IMR-90 (cell line): ENCODE measurements at regions not wholly inside any gene's neighbourhood (a gene's known extent, or its start where the extent isn't known, plus 50 kb on each side); places are given as distances from the start of the nearest gene placed in this dataset.

Source experiments
- ATAC-seq: fragments of 200-7000 bp; cut with Tn5 transposase; 2 replicates; pipeline ENCODE4 v1.9.1; 2020; ENCODE audit warnings: low read depth, mild to moderate bottlenecking, moderate library complexity
- BruUV-seq: library from RNA; stranded (reverse); fragments of 400-500 nt; replicated peaks from 2 replicates; lab custom pipeline; 2021; lab: Mats Ljungman, UMichigan
- CTCF ChIA-PET: fragments of 300-600 bp; formaldehyde crosslinking; extraction: SDS; loops from one replicate; lab custom pipeline; 2021; ENCODE audit warnings: antibody characterized with exemption; lab: Yijun Ruan, JAX
- POLR2A ChIA-PET: fragments of 300-600 bp; sonication (Branson Sonifier 250); formaldehyde crosslinking; loops from one replicate; lab custom pipeline; 2022; ENCODE audit warnings: antibody characterized with exemption; ENCODE audit not compliant: unreplicated experiment; lab: Charles Lee
- DNase-seq: peaks from one replicate; pipeline ENCODE4 v3.0.0; 2013
- H2AFZ ChIP-seq: replicated peaks from 2 replicates; pipeline ENCODE3; 2013; ENCODE audit warnings: low read length, mild to moderate bottlenecking; ENCODE audit not compliant: poor library complexity
- H2AK5ac ChIP-seq: 2 replicates; pipeline ENCODE4 v1.6.1; 2013; ENCODE audit warnings: low read depth, low read length, inconsistent platforms
- H2AK9ac ChIP-seq: replicated peaks from 2 replicates; pipeline ENCODE3; 2013; ENCODE audit warnings: mild to moderate bottlenecking, low read depth, low read length, moderate library complexity; ENCODE audit not compliant: poor library complexity
- H2BK120ac ChIP-seq: 2 replicates; pipeline ENCODE4 v1.6.1; 2013; ENCODE audit warnings: low read depth, low read length, inconsistent platforms
- H2BK15ac ChIP-seq: 3 replicates; pipeline ENCODE4 v1.6.1; 2013; ENCODE audit warnings: low read depth, low read length, inconsistent platforms
- H2BK20ac ChIP-seq: 2 replicates; pipeline ENCODE4 v1.6.1; 2013; ENCODE audit warnings: low read depth, mild to moderate bottlenecking, inconsistent platforms, low read length, moderate library complexity
- H2BK5ac ChIP-seq: 2 replicates; pipeline ENCODE4 v1.6.1; 2013; ENCODE audit warnings: mild to moderate bottlenecking, low read depth, low read length, inconsistent platforms; ENCODE audit not compliant: poor library complexity, severe bottlenecking
- H3K14ac ChIP-seq: replicated peaks from 2 replicates; pipeline ENCODE4 v1.6.1; 2013; ENCODE audit warnings: low read depth, low read length, inconsistent platforms
- H3K18ac ChIP-seq: 2 replicates; pipeline ENCODE4 v1.6.1; 2013; ENCODE audit warnings: low read depth, low read length, control low read depth
- H3K23ac ChIP-seq: 2 replicates; pipeline ENCODE4 v1.6.1; 2013; ENCODE audit warnings: low read depth, low read length, inconsistent platforms
- H3K27ac ChIP-seq: 2 replicates; pipeline ENCODE4 v1.5.1; 2013; ENCODE audit warnings: mild to moderate bottlenecking, control low read depth, low read length; ENCODE audit not compliant: insufficient read depth
- H3K27me3 ChIP-seq: 2 replicates; pipeline ENCODE4 v1.6.1; 2013; ENCODE audit warnings: low read length; ENCODE audit not compliant: control insufficient read depth, insufficient read depth
- H3K36me3 ChIP-seq: 2 replicates; pipeline ENCODE4 v1.6.1; 2013; ENCODE audit warnings: low read length, mixed read lengths; ENCODE audit not compliant: control insufficient read depth, insufficient read depth
- H3K4ac ChIP-seq: 2 replicates; pipeline ENCODE4 v1.6.1; 2013; ENCODE audit warnings: low read depth, low read length, inconsistent platforms
- H3K4me1 ChIP-seq: 2 replicates; pipeline ENCODE4 v1.6.1; 2013; ENCODE audit warnings: low read length, mixed read lengths; ENCODE audit not compliant: control insufficient read depth, insufficient read depth
- H3K4me2 ChIP-seq: 2 replicates; pipeline ENCODE4 v1.6.1; 2013; ENCODE audit warnings: low read depth, mild to moderate bottlenecking, control low read depth, low read length, moderate library complexity
- H3K4me3 ChIP-seq: 2 replicates; pipeline ENCODE4 v1.5.1; 2013; ENCODE audit warnings: low read depth, mild to moderate bottlenecking, control low read depth, low read length, moderate library complexity; ENCODE audit not compliant: insufficient read depth
- H3K56ac ChIP-seq: 2 replicates; pipeline ENCODE4 v1.6.1; 2013; ENCODE audit warnings: low read length, inconsistent platforms; ENCODE audit not compliant: insufficient read depth; ENCODE audit errors: extremely low read depth
- H3K79me1 ChIP-seq, 2 experiments: 2 replicates each; pipeline ENCODE4 v1.6.1; 2013; ENCODE audit warnings: low read length in 2 of 2, inconsistent platforms in 1 of 2, low read depth in 1 of 2
- H3K9ac ChIP-seq: 2 replicates; pipeline ENCODE4 v1.6.1; 2013; ENCODE audit warnings: low read depth, low read length, control low read depth
- H3K9me1 ChIP-seq: 2 replicates; pipeline ENCODE4 v1.6.1; 2013; ENCODE audit warnings: low read length, inconsistent platforms; ENCODE audit not compliant: insufficient read depth
- H3K9me3 ChIP-seq: 2 replicates; pipeline ENCODE4 v1.6.1; 2013; ENCODE audit warnings: low read length; ENCODE audit not compliant: control insufficient read depth, insufficient read depth
- H4K20me1 ChIP-seq: 2 replicates; pipeline ENCODE4 v1.6.1; 2013; ENCODE audit warnings: low read length, inconsistent platforms; ENCODE audit not compliant: insufficient read depth
- H4K5ac ChIP-seq: 2 replicates; pipeline ENCODE4 v1.6.1; 2013; ENCODE audit warnings: mild to moderate bottlenecking, low read depth, low read length, control low read depth
- H4K8ac ChIP-seq, 2 experiments: 2 replicates each; pipeline ENCODE4 v1.6.1; 2013; ENCODE audit warnings: low read depth in 2 of 2, low read length in 2 of 2, control low read depth in 1 of 2, inconsistent platforms in 1 of 2
- H4K91ac ChIP-seq: 2 replicates; pipeline ENCODE4 v1.6.1; 2013; ENCODE audit warnings: low read depth, low read length, inconsistent platforms; ENCODE audit not compliant: insufficient read depth
- BHLHE40 ChIP-seq: fragments of 150-350 bp; IDR thresholded peaks from 2 replicates; pipeline ENCODE4 v1.6.1; 2016; ENCODE audit warnings: mild to moderate bottlenecking, low read depth, low read length
- CEBPB ChIP-seq: IDR thresholded peaks from 2 replicates; pipeline ENCODE4 v1.6.1; 2012; ENCODE audit warnings: low read depth, low read length, improper control_type of control experiment
- CHD1 ChIP-seq: IDR thresholded peaks from 2 replicates; pipeline ENCODE4 v1.6.1; 2012; ENCODE audit warnings: low read depth, low read length, improper control_type of control experiment
- CTCF ChIP-seq: conservative IDR thresholded peaks from 2 replicates; pipeline ENCODE4 v1.5.1; 2012; ENCODE audit warnings: mild to moderate bottlenecking, low read depth, low read length, improper control_type of control experiment
- ELK1 ChIP-seq: fragments of 150-350 bp; IDR thresholded peaks from 2 replicates; pipeline ENCODE4 v1.6.1; 2016; ENCODE audit warnings: low read depth, mild to moderate bottlenecking, low read length, moderate library complexity, borderline replicate concordance
- FOS ChIP-seq: fragments of 150-350 bp; IDR thresholded peaks from 2 replicates; pipeline ENCODE4 v1.6.1; 2016; ENCODE audit warnings: low read depth, low read length
- MAFK ChIP-seq: IDR thresholded peaks from 2 replicates; pipeline ENCODE4 v1.6.1; 2012; ENCODE audit warnings: low read depth, low read length, improper control_type of control experiment
- MAZ ChIP-seq: IDR thresholded peaks from 2 replicates; pipeline ENCODE4 v1.6.1; 2012; ENCODE audit warnings: low read depth, mild to moderate bottlenecking, low read length, improper control_type of control experiment, moderate library complexity, borderline replicate concordance
- MXI1 ChIP-seq: IDR thresholded peaks from 2 replicates; pipeline ENCODE4 v1.6.1; 2012; ENCODE audit warnings: low read depth, mild to moderate bottlenecking, low read length, moderate library complexity, borderline replicate concordance
- NFE2L2 ChIP-seq: fragments of 150-350 bp; IDR thresholded peaks from 2 replicates; pipeline ENCODE4 v1.6.1; 2016; ENCODE audit warnings: low read depth, mild to moderate bottlenecking, low read length
- POLR2A ChIP-seq: IDR thresholded peaks from 2 replicates; pipeline ENCODE4 v1.6.1; 2012; ENCODE audit warnings: mild to moderate bottlenecking, low read depth, low read length
- RAD21 ChIP-seq: IDR thresholded peaks from 2 replicates; pipeline ENCODE4 v1.6.1; 2012; ENCODE audit warnings: low read length, improper control_type of control experiment
- RCOR1 ChIP-seq: IDR thresholded peaks from 2 replicates; pipeline ENCODE4 v1.6.1; 2012; ENCODE audit warnings: mild to moderate bottlenecking, low read length, improper control_type of control experiment; ENCODE audit not compliant: insufficient replicate concordance
- RFX5 ChIP-seq: IDR thresholded peaks from 2 replicates; pipeline ENCODE4 v1.8.0; 2012; ENCODE audit warnings: low read depth, mild to moderate bottlenecking, low read length, moderate library complexity
- SMC3 ChIP-seq: fragments of 150-350 bp; IDR thresholded peaks from 2 replicates; pipeline ENCODE4 v1.6.1; 2016; ENCODE audit warnings: low read depth, mild to moderate bottlenecking, antibody characterized with exemption, low read length, moderate library complexity
- USF2 ChIP-seq: fragments of 150-350 bp; IDR thresholded peaks from 2 replicates; pipeline ENCODE4 v1.6.1; 2017; ENCODE audit warnings: mild to moderate bottlenecking, antibody characterized with exemption, low read length, low read depth
- WGBS, 2 experiments: methylation state at CpG; one replicate each; pipeline versions ENCODE4 v1.1.5 to v1.1.7; 2013; ENCODE audit warnings: missing lambda C conversion rate in 2 of 2; ENCODE audit not compliant: insufficient read length in 1 of 2; ENCODE audit errors: extremely low coverage in 2 of 2; 5-methylcytosine and 5-hydroxymethylcytosine counted together
- dilution Hi-C: fragments of 300-500 bp; cut with HindIII; formaldehyde crosslinking; loops from one replicate; pipeline ENCODE4 v1.14.3; 2018; ENCODE audit warnings: low sequenced_read_pairs; ENCODE audit not compliant: unreplicated experiment
- in situ Hi-C: fragments of 300-500 bp; cut with MboI; formaldehyde crosslinking; loops from 3 replicates; pipeline ENCODE4 v1.14.3; 2019; ENCODE audit warnings: low sequenced_read_pairs, inconsistent platforms, mixed read lengths
- intact Hi-C: fragments of 100-400 bp; cut with micrococcal nuclease; formaldehyde crosslinking; loops from 2 replicates; pipeline ENCODE4 v1.10.0; 2022

GRCh38 chr4:59973492-59973891 is 1226.6 kb upstream of the ADGRL3 start:
- Histone ChIP-seq H2BK120ac (no peak overlapping the region), H3K9ac (no peak overlapping the region), H3K4me2 (no peak overlapping the region), H3K79me1 (no peaks in the 10 kb centered on the region), H2AK9ac (no peak overlapping the region), H3K23ac (no peak overlapping the region), H3K18ac (no peak overlapping the region), H3K27ac (no peak overlapping the region), H3K9me3 (peaks cover 3% of the 10 kb centered on the region; the same call in 1 of the 2 replicates), H2BK5ac (no peak overlapping the region), H2AFZ (no peak overlapping the region), H4K20me1 (no peaks in the 10 kb centered on the region), H3K27me3 (no peaks in the 10 kb centered on the region), H3K4ac (no peak overlapping the region), H3K4me3 (no peak overlapping the region), H2AK5ac (no peak overlapping the region), H3K14ac (no peak overlapping the region), H3K9me1 (no peaks in the 10 kb centered on the region), H4K5ac (no peak overlapping the region), H2BK15ac (no peak overlapping the region), H3K4me1 (no peaks in the 10 kb centered on the region), H3K36me3 (no peaks in the 10 kb centered on the region), H2BK20ac (no peak overlapping the region), H4K91ac (no peak overlapping the region), H3K56ac (no peak overlapping the region), H4K8ac (no peak overlapping the region)
- intact Hi-C loops, result loop anchor here (5.0 kb wide), 1 partner anchor 106 kb away; no protein-coding TSS in a partner anchor
- in situ Hi-C loops, result no loop called here
- ChIA-PET POLR2A (no interaction called here), CTCF (no interaction called here)
- dilution Hi-C loops, result no loop called here
- no peak for DNase-seq
- no TSS peak for BruUV-seq
- TF ChIP-seq CHD1 (no peak), USF2 (no peak), FOS (no peak), MAFK (no peak), RFX5 (no peak), RAD21 (no peak), NFE2L2 (no peak), POLR2A (no peak), MAZ (no peak), MXI1 (no peak), CTCF (no peak), SMC3 (no peak), BHLHE40 (no peak), ELK1 (no peak), CEBPB (no peak), RCOR1 (no peak)
- no peak for ATAC-seq
- WGBS, 2 experiments, result no CpG with 5 or more reads among the region's 1 CpG
